ENCODE measurements at regions not wholly inside any gene's neighbourhood (a gene's known extent, or its start where the extent isn't known, plus 50 kb on each side); places are given as distances from the start of the nearest gene placed in this dataset.

GRCh38 chr4:159944477-159944876 lies 841.6 kb downstream of the RAPGEF2 start:
- TF ChIP-seq CTCF (IDR thresholded peaks at IDR 0.05; ENCODE audit: borderline replicate concordance, extremely low read depth, low read length, poor library complexity, severe bottlenecking) (no peak), EZH2 (IDR thresholded peaks at IDR 0.05; ENCODE audit: borderline replicate concordance, low read depth, low read length, severe bottlenecking) (no peak)
